ENCODE measurements at regions not wholly inside any gene's neighbourhood (a gene's known extent, or its start where the extent isn't known, plus 50 kb on each side); places are given as distances from the start of the nearest gene placed in this dataset.

DNA sequence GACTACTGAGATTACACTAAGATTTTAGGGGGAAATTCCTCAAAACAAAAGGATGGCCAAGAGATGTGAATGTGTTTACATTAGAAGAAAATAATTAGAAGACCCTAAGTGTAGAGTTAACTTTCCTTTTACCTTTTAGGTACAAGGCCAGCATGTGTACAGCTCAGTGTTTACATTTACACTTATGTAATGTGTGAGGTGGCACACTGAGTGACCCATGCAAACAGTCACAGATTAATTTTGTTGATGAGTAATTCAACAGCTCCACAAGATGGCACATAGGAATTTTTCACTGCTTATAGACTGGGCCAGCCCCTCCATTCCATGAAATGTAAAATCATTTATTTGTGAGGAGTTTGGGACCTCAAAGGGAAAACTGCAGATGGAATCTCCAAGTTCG, 90.1 kb upstream of the SLC12A2 start:
- DNase-seq (ENCODE audit: low spot score in 2 of 2) (no peak), FAIRE-seq (no peak)

DNA sequence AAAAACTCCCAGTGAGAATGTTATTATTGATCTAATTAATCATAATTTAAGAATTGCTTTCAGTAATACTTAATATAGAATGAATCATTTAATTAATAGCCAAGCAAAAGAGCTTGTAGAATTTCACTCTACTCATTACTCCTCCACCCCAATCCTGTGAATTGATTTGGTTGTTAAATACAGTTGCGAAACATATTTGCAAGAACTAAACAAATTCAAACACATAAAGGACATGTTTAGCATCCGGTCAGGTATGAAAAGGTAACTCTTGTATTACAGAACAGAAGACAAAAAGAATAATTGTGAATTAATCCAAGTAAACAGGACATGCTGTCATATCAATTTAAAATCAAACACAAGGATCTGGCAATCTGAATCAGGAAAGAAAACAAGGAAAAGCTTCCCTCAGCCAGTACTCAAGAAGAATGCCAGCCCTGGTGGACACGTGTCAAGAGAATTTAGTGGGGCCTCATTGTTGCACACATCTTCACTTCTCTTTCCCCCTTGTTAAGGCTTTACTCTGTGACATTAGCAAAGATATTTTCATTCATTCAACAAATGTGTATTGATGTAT, 89.4 kb upstream of the SLC12A2 start:
- no peak for DNase-seq (ENCODE audit: low spot score in 2 of 2)
- FAIRE-seq = no peak

DNA sequence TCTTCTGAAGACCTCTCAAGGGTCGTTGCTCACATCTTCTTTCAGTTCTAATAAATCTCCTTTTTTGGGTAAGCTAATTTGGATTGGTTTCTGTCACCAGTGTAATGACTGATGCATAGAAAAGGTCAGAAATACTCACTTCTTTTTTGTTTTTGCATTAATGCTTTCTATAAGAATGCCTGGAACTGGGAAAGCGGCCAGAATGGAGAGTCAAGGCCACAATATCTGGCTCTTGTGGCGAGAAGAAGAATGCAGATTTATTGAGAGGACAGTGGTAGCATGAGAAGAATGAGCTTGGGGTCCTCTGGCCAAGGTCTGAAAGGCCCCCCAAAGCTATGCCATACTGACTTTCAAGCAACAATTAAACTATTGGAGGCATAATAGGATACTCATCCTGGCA, 88.0 kb upstream of the SLC12A2 start:
- DNase-seq (ENCODE audit: low spot score in 2 of 2) (no peak), FAIRE-seq (no peak)

DNA sequence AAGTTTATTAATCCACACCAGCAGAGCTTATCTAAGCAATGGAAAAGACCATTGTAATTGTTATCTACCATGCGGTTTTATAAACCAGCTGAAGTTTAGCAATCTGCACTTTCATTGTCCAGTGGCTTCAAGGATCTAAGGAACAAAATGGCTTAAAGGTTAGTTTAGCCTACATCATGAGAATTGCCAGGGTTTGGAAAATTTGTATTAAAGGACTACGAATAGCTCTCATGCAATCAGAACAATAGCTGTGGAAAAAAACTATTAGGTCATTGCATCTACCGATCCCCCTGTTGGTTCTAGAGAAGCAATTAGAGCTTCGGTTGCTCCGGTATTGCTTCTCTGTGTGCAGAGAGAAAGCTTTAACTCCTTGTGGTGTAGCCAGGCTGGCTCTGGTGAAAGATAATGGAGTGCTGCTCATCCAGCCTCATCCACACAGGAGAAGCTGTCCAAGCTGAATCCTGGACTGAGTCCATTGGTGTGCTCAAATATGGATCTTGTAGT, 86.3 kb upstream of the SLC12A2 start:
- DNase-seq (ENCODE audit: low spot score in 2 of 2) = no peak
- no peak for FAIRE-seq

DNA sequence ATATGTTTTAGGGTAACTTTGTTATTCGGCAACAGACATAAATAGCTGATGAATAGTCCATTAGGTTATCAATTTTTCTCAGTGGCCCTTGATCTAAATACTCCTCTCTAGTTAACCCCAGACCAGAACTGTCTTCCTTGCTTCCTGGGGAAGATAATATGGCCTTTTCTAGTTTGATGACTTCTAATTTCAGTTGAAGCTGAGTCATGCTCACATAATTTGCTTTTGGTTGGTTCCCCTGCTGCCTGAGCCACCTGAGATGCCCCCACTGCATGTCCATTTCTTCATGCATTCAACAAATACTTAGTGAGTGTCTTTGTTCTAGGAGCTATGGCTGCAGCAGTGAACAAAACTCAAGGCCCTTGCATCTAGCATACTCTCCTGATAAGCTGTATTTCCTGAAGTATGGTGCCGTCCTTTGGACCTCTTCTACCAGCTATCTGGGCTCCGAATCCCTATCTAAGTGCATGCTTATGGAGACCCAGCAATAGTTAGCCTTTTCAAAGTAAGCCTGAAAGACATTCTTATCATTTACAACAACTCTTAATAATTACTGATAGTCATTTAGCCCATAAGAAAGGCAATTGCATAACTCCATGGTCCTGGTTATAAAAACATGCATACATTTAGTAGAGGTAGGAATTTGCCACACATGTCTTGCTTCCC, 84.5 kb upstream of the SLC12A2 start:
- no peak for DNase-seq (ENCODE audit: low spot score in 2 of 2)
- FAIRE-seq = no peak

DNA sequence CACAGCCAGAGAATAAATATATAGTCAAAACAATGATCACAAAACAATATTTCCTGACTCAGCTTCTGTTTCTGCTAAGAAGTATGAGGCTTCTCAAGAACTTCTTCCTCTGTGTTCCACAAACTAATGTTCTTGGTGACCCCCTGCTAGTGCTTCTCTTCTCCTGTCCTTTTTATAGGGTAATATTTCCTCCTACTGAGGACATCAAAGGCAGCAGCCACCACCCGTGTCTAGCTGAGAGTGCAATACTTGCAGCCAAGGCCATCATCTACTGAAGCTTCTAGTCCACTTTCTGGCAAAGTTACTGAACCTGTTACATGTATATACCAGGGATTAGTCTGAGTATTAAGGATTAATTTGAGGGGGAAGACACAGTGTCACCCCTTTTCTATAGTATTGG, 83.7 kb upstream of the SLC12A2 start:
- no peak for DNase-seq (ENCODE audit: low spot score in 2 of 2)
- FAIRE-seq = no peak

DNA sequence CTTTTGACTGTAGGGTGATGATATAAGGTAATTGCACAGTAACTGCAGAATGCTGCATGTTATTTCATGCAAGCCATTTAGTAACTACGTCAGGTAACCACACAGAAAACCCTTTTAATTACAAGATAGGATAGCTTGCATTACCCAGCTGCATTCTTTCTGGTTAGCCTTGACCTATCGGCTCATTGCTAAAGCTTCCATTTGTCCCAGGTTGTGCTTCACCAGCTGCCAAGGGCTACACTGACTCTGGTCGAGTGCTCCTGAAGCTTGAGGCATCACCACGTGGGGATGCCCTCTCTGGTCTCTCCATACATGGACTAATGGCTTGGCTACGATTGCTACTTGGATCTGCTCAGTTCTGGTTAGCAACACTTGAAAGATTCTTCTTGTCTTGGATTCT, 81.1 kb upstream of the SLC12A2 start:
- FAIRE-seq (no peak), DNase-seq (ENCODE audit: low spot score in 2 of 2) (no peak)

DNA sequence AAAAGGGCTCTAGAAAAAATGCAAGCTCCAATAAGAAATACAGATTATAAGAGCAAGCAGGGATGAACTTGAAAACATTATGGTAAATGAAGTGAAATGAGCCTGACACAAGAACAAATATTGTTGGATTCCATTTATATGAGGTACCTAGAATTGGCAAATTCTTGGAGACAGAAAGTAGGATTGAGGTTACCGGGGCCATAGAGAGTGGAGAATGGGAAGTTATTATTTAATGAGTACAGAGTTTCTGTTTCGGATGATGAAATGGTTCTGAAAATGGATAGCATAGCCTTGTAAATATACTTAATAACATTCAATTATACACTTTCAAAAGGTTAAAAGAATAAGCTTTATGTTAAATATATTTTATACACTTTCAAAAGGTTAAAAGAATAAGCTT, 75.6 kb upstream of the SLC12A2 start:
- FAIRE-seq = no peak
- no peak for DNase-seq (ENCODE audit: low spot score in 2 of 2)

DNA sequence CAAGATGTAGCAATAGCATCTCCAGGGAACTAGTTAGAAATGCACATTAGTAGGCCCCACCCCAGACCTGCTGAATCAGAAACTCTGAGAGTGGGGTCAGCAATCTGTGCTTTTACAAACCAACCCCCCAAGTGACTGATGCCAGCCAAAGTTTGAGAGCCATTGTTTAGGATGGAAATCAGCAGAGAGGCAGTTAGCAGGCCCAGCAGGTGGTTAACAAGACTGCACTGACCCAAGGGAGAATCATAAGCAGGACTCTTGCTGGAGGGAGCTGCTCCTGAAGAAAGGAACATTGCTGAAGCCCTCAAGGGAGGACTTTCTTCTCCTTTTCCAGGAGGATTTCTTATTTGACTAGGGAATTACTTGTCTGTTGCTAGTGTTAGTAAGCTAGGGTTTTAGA, 74.2 kb upstream of the SLC12A2 start:
- FAIRE-seq = no peak
- no peak for DNase-seq (ENCODE audit: low spot score in 2 of 2)

DNA sequence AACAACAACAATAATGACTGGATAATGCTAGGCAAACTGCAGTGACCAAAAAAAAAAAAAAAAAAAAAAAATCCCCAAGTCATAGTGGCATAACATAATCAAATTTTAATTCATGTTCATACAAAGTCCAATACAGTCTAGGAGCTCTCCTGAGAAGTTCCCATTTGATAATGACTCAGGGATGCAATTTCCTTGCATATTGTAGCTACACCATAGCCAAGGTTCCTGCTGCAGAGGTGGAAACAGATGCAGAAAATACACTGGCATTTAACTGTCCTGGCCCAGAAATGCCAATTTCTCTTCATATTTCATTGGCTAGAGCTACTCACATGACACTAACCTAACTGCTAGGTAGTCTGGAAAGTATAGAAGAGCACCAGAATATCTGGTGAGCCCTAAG, 72.2 kb upstream of the SLC12A2 start:
- no peak for FAIRE-seq
- no peak for DNase-seq (ENCODE audit: low spot score in 2 of 2)

DNA sequence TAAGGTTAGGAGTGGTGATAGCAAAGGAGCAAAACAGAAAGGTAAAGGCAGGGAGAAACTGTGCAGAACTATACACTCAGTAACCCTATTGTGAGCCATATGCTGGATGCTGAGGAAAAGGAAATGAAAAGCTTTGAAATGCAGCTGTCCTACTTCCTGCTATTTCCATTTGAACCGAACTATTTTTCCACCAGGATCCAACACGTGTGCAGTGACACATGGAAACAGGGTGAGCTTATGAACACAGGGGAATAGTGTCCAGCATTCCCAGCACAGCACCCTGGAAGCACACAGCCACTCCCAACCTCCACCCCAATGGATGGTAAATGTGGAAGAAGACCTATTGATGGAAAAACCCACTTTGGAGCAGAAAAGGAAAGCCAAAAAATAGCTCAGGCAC, 69.0 kb upstream of the SLC12A2 start:
- DNase-seq (ENCODE audit: low spot score in 2 of 2) = no peak
- FAIRE-seq = no peak

DNA sequence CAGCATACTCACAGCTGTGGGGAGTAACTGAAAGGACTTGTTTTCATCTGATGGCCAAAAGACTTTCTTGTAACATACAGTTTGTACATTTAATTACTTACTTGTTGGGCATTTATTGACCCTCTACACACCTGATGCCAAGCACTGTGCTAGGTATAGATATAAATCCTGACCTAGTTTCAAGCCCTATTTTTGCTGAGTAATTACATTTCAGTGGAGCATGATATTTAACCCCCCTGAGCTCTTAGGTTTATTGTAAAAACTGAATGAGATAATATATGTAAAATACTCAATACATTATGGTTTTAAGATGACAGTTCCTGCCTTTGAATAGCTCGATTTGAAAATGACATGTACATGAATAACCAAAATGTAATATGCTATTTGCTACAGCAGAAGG, 68.1 kb upstream of the SLC12A2 start:
- DNase-seq (ENCODE audit: low spot score in 2 of 2) = no peak
- FAIRE-seq = no peak

DNA sequence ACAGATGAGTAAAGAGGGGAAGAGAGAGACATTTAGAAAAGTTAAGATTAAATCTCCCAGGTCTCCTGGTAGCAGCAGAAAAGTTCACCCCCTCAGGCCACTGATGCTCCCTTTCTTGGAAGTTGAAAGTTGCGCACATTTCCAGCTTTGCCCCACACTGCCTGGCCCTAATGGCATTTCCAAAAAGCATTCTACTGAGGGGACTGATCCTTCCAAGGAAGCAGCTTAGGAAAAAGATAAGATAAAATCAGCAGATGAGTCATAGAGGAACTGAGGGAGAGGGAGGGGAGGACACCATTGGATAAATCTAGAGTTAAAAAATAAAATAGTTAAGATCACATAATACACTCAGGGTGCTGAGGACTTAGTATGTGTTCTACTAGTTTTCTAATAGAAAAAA, 67.6 kb upstream of the SLC12A2 start:
- DNase-seq (ENCODE audit: low spot score in 2 of 2) (no peak), FAIRE-seq (no peak)

DNA sequence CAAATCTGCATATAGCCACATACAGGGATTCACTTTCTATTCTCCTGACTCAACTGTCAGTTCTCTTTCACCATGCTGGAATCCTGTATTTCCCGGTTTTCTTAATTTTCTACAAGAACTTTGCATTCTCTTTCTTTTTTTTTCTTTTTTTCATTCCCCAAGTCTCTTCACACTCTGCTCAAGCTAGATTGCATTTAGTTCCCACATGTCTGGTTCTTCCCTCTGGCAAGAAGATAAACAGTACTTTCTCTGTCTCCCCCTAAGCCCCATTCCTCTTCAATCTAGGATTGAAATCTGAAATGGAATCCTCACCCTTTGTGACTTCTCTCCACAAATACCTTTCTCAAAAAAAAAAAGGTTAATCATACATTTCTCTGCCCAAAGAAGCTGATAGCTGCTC, 64.2 kb upstream of the SLC12A2 start:
- no peak for DNase-seq (ENCODE audit: low spot score in 2 of 2)
- FAIRE-seq = no peak

DNA sequence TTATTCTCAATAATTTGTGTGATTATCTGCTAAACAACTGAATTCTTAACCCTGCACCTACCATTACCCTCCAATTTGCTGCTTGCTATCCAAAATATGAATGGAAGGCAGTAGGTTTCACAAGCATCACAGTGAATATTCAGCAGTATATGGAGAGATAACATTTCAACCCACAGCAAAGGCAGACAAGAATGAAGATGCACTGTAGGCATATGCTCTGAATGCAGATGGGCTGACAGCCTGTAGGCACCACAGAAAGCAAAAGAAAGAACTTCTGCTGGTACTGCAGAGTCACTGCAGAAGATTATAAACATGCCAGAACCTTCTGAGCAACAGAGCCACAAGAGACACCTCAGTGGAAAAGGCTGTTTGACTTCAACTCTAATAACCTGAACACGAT, 63.6 kb upstream of the SLC12A2 start:
- DNase-seq (ENCODE audit: low spot score in 2 of 2) = no peak

DNA sequence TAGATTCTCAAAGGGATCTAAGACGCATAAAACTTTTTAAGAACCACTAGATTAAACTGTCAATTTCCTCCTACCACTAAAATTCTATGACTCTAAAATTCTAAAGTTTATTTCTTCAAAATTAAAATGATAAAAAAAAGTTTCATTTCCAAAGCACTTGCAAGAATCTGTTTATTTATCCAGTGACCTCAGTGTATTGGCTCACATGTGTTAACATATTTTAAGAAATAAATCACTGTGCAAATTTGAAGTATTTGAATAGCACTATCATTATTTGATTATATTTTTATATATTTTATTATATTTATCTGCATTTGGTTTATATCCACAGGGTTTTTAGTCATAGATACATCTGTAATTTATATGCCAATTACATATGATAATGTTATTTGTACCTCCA, 62.2 kb upstream of the SLC12A2 start:
- no peak for DNase-seq (ENCODE audit: low spot score in 2 of 2)
- peak; percentile 48 for FAIRE-seq

More for the DNA sequence above, 63.6 kb upstream of the SLC12A2 start:
- no peak for FAIRE-seq

Data from frontal cortex (tissue), 3 donors.